ENCODE measurements at regions not wholly inside any gene's neighbourhood (a gene's known extent, or its start where the extent isn't known, plus 50 kb on each side); places are given as distances from the start of the nearest gene placed in this dataset.
"Not testable (repeated sequence)": the region's sequence is repeated elsewhere in the genome, so short reads cannot be mapped to it uniquely, and the experiment has no call there.

- H3K4me3 ChIP-seq (ENCODE audit: low read depth in 2 of 2, low read length in 1 of 2); H3K27ac ChIP-seq (ENCODE audit: low read depth in 2 of 2, low read length in 1 of 2); DNase-seq; H3K27me3 ChIP-seq (ENCODE audit: insufficient read depth); CTCF ChIA-PET; H3K4me2 ChIP-seq; H3K9ac ChIP-seq; H3K9me3 ChIP-seq; H3K4me1 ChIP-seq (ENCODE audit: control insufficient read depth in 1 of 2, insufficient read depth in 2 of 2, low read depth in 1 of 2, low read length in 1 of 2); H4K20me1 ChIP-seq (ENCODE audit: insufficient read depth); H3K79me2 ChIP-seq (ENCODE audit: insufficient read depth); POLR2A ChIA-PET; H3K9me2 ChIP-seq; H3K36me3 ChIP-seq (replicated peaks in 1 of 2; ENCODE audit: control insufficient read depth in 1 of 2, insufficient read depth in 2 of 2, low read length in 1 of 2); H3F3A ChIP-seq (replicated peaks; ENCODE audit: insufficient read depth); H2AFZ ChIP-seq (ENCODE audit: low read depth): not testable (repeated sequence)
- WGBS (ENCODE audit: low lambda C conversion rate) = 29% methylated on average over 17 of the region's 17 CpGs
Observed at GRCh38 chr20:29309481-29309880, 1948.0 kb upstream of the DEFB115 start.

GRCh38 chr20:29311046-29311445 is 1946.4 kb upstream of the DEFB115 start:
- H3K4me3 ChIP-seq (ENCODE audit: low read depth in 2 of 2, low read length in 1 of 2); H3K27me3 ChIP-seq (ENCODE audit: insufficient read depth); H3F3A ChIP-seq (replicated peaks; ENCODE audit: insufficient read depth); H2AFZ ChIP-seq (ENCODE audit: low read depth); H3K27ac ChIP-seq (ENCODE audit: low read depth in 2 of 2, low read length in 1 of 2); H4K20me1 ChIP-seq (ENCODE audit: insufficient read depth); H3K9me3 ChIP-seq; H3K36me3 ChIP-seq (replicated peaks in 1 of 2; ENCODE audit: control insufficient read depth in 1 of 2, insufficient read depth in 2 of 2, low read length in 1 of 2); H3K9me2 ChIP-seq; H3K79me2 ChIP-seq (ENCODE audit: insufficient read depth); POLR2A ChIA-PET; DNase-seq; H3K9ac ChIP-seq; H3K4me2 ChIP-seq; CTCF ChIA-PET; H3K4me1 ChIP-seq (ENCODE audit: control insufficient read depth in 1 of 2, insufficient read depth in 2 of 2, low read depth in 1 of 2, low read length in 1 of 2): not testable (repeated sequence)
- WGBS (ENCODE audit: low lambda C conversion rate) = 42% methylated on average over 16 of the region's 16 CpGs

- H3K27ac ChIP-seq (ENCODE audit: low read depth in 2 of 2, low read length in 1 of 2); H3K4me2 ChIP-seq; DNase-seq; H3K9ac ChIP-seq; H3K9me3 ChIP-seq; H2AFZ ChIP-seq (ENCODE audit: low read depth); H3K79me2 ChIP-seq (ENCODE audit: insufficient read depth); POLR2A ChIA-PET; H3K9me2 ChIP-seq; H4K20me1 ChIP-seq (ENCODE audit: insufficient read depth); H3F3A ChIP-seq (replicated peaks; ENCODE audit: insufficient read depth); H3K4me1 ChIP-seq (ENCODE audit: control insufficient read depth in 1 of 2, insufficient read depth in 2 of 2, low read depth in 1 of 2, low read length in 1 of 2); CTCF ChIA-PET; H3K27me3 ChIP-seq (ENCODE audit: insufficient read depth); H3K4me3 ChIP-seq (ENCODE audit: low read depth in 2 of 2, low read length in 1 of 2); H3K36me3 ChIP-seq (replicated peaks in 1 of 2; ENCODE audit: control insufficient read depth in 1 of 2, insufficient read depth in 2 of 2, low read length in 1 of 2): not testable (repeated sequence)
- WGBS (ENCODE audit: low lambda C conversion rate) = 17% methylated on average over 8 of the region's 8 CpGs
Observed at GRCh38 chr20:29312679-29313078, 1944.8 kb upstream of the DEFB115 start.

GRCh38 chr20:29313481-29313880 is 1944.0 kb upstream of the DEFB115 start:
- Histone ChIP-seq H3F3A (replicated peaks; ENCODE audit: insufficient read depth) (no peaks in the 10 kb centered on the region), H3K9ac (no peak overlapping the region), H4K20me1 (ENCODE audit: insufficient read depth) (no peaks in the 10 kb centered on the region), H3K4me3 (ENCODE audit: low read depth in 2 of 2, low read length in 1 of 2) (no peak overlapping the region), H2AFZ (ENCODE audit: low read depth) (no peak overlapping the region), H3K27ac (ENCODE audit: low read depth in 2 of 2, low read length in 1 of 2) (no peak overlapping the region), H3K9me3 (no peaks in the 10 kb centered on the region), H3K36me3 (replicated peaks in 1 of 2; ENCODE audit: control insufficient read depth in 1 of 2, insufficient read depth in 2 of 2, low read length in 1 of 2) (no peaks in the 10 kb centered on the region), H3K79me2 (ENCODE audit: insufficient read depth) (no peaks in the 10 kb centered on the region), H3K4me1 (ENCODE audit: control insufficient read depth in 1 of 2, insufficient read depth in 2 of 2, low read depth in 1 of 2, low read length in 1 of 2) (no peaks in the 10 kb centered on the region), H3K27me3 (ENCODE audit: insufficient read depth) (no peaks in the 10 kb centered on the region), H3K4me2 (no peak overlapping the region), H3K9me2 (no peaks in the 10 kb centered on the region)
- CTCF ChIA-PET = no interaction called here
- no peak for TF ChIP-seq NRF1 (IDR thresholded peaks at IDR 0.05; ENCODE audit: low read depth, low read length)
- TF ChIP-seq TCF12 (IDR thresholded peaks at IDR 0.05) = no peak
- no peak for TF ChIP-seq REST (IDR thresholded peaks at IDR 0.05; ENCODE audit: low read depth, low read length)
- TF ChIP-seq CHD2 (IDR thresholded peaks at IDR 0.05; ENCODE audit: low read length, partially characterized antibody) = no peak
- TF ChIP-seq MAX (IDR thresholded peaks at IDR 0.05; ENCODE audit: low read depth) = no peak
- TF ChIP-seq CTCF (IDR thresholded peaks at IDR 0.05) = no peak
- no peak for TF ChIP-seq FOXJ3 (CRISPR knock-in tag; IDR thresholded peaks at IDR 0.05)
- no peak for TF ChIP-seq RAD21 (IDR thresholded peaks at IDR 0.05; ENCODE audit: low read length)
- no peak for DNase-seq
- WGBS (ENCODE audit: low lambda C conversion rate) = 20% methylated on average over 14 of the region's 18 CpGs
- POLR2A ChIA-PET = no interaction called here
